ENCODE measurements at regions not wholly inside any gene's neighbourhood (a gene's known extent, or its start where the extent isn't known, plus 50 kb on each side); places are given as distances from the start of the nearest gene placed in this dataset.
A peak's percentile ranks its signal among the peaks of the same experiment; 100 is the strongest.

- H3K27me3 Mint-ChIP-seq, result peaks cover 3% of the 10 kb centered on the region
Observed at GRCh38 chr15:62779899-62780298, 262.6 kb upstream of the TPM1 start.

GRCh38 chr15:62781081-62781497, 261.5 kb upstream of the TPM1 start:
- Mint-ChIP-seq H3K36me3 (ENCODE audit: low read depth) (no peaks in the 10 kb centered on the region), H3K4me3 (no peak overlapping the region), H3K27ac (no peak overlapping the region), H3K4me1 (no peaks in the 10 kb centered on the region), H3K9me3 (no peaks in the 10 kb centered on the region), H3K27me3 (peaks cover 12% of the 10 kb centered on the region)
- no peak for ATAC-seq (replicated peaks)

More at GRCh38 chr15:62779899-62780298, 262.6 kb upstream of the TPM1 start:
- no peak overlapping the region for H3K4me3 Mint-ChIP-seq
- no peaks in the 10 kb centered on the region for H3K4me1 Mint-ChIP-seq
- no peak for ATAC-seq (replicated peaks)
- H3K9me3 Mint-ChIP-seq, result no peaks in the 10 kb centered on the region
- no peaks in the 10 kb centered on the region for H3K36me3 Mint-ChIP-seq (ENCODE audit: low read depth)
- H3K27ac Mint-ChIP-seq, result no peak overlapping the region

DNA sequence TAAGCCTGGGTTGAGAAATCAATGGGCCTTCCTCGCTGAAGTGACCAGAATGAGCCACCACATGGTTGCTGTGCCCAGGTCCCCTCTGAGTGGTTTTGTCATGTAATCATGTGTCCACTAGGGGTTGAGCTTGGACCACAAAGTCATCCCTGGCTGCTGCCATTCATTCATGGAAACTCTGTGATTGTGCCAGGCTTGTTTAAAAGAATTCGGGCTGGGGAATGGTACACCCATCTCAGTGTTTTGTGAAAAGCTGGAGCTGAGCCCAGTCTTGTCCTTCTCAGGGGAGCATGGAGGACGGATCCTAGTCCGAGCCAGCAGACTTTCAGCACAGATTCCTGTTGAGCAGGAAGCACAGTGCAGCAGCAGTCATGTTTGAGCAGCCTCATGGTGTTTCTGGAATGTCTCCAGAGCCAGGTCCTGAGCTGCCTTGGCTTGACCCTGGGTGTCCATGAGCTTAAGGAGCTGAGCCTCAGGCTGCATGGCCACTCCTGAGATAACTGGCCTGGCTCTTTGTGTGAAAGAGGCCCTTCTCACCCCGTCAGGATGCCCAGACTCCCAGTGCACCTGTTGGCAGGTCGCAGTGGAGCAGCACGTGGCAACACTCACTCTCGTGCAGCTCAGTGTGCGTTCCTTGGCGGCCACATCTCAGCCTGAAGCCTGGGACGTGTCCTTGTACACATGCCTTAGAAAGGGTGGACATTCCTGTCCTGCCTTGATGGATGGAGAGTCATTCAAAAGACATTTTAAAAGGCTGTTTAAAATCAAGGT, 260.3 kb upstream of the TPM1 start:
- peak; percentile 47 for ATAC-seq (replicated peaks)
- H3K4me1 Mint-ChIP-seq, result no peaks in the 10 kb centered on the region
- H3K27ac Mint-ChIP-seq, result no peak overlapping the region
- H3K4me3 Mint-ChIP-seq, result no peak overlapping the region
- no peaks in the 10 kb centered on the region for H3K36me3 Mint-ChIP-seq (ENCODE audit: low read depth)
- H3K9me3 Mint-ChIP-seq, result no peaks in the 10 kb centered on the region
- peaks cover 12% of the 10 kb centered on the region for H3K27me3 Mint-ChIP-seq

- ATAC-seq (replicated peaks), result no peak
- no peaks in the 10 kb centered on the region for H3K36me3 Mint-ChIP-seq (ENCODE audit: low read depth)
- H3K4me3 Mint-ChIP-seq, result no peak overlapping the region
- H3K27ac Mint-ChIP-seq, result no peak overlapping the region
- no peaks in the 10 kb centered on the region for H3K9me3 Mint-ChIP-seq
- H3K27me3 Mint-ChIP-seq, result peaks cover 12% of the 10 kb centered on the region
- no peaks in the 10 kb centered on the region for H3K4me1 Mint-ChIP-seq
Observed at GRCh38 chr15:62782896-62783295, 259.7 kb upstream of the TPM1 start.

GRCh38 chr15:62783303-62783957, 259.1 kb upstream of the TPM1 start:
- no peak for ATAC-seq (replicated peaks)
- Mint-ChIP-seq H3K27ac (no peak overlapping the region), H3K9me3 (no peaks in the 10 kb centered on the region), H3K27me3 (peaks cover 12% of the 10 kb centered on the region), H3K36me3 (ENCODE audit: low read depth) (no peaks in the 10 kb centered on the region), H3K4me3 (no peak overlapping the region), H3K4me1 (no peaks in the 10 kb centered on the region)

DNA sequence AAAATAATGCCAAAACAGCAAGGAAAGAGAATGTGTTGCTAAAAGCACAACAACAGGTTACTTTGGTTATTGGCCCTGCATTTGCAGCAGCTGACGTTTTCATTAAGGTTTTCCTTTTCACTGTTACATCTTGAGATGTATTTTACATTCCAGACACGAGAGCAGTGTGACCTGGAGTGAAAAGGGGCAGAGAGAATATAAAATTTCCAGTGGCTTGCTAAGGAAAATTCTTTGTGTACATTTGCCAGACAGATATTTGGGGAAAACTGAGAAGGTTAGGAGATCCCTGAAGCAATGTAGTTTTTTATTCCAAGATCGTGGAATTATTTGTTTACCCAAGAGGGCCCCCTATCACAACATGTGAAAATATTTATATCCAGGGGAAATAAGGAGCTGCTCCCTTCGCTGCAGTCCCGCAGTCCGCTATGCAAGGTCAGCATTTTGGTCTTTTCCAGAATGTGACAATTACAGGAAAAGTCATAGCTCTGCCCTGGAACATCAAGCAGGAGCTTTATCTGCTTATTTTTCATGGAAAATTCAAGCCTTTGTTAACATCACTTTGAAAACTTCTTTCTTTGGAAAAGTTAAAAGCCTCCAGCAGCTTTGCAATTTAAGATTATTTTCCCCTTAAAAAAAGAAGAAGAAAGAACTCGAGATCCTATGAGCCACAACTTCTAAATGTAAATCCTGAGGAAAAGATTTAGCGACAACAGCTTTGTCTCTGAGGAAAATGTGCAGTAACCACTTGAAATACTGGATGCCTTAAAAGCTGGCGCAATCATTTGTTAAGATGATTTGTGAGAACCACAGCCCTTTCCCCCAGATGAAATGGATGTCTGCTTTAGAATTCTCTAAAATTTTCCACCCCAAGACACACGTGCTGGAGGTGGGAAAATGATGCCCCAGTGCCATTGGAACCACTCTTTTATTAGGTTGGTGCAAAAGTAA, 256.4 kb upstream of the TPM1 start:
- Mint-ChIP-seq H3K9me3 (no peaks in the 10 kb centered on the region), H3K27ac (no peak overlapping the region), H3K36me3 (ENCODE audit: low read depth) (no peaks in the 10 kb centered on the region), H3K4me3 (no peak overlapping the region), H3K4me1 (no peaks in the 10 kb centered on the region), H3K27me3 (peaks cover 19% of the 10 kb centered on the region)
- ATAC-seq (replicated peaks), result no peak

- H3K4me1 Mint-ChIP-seq, result no peaks in the 10 kb centered on the region
- H3K9me3 Mint-ChIP-seq, result no peaks in the 10 kb centered on the region
- no peaks in the 10 kb centered on the region for H3K36me3 Mint-ChIP-seq (ENCODE audit: low read depth)
- peaks cover 16% of the 10 kb centered on the region for H3K27me3 Mint-ChIP-seq
- H3K4me3 Mint-ChIP-seq, result no peak overlapping the region
- no peak for ATAC-seq (replicated peaks)
- H3K27ac Mint-ChIP-seq, result no peak overlapping the region
Observed at GRCh38 chr15:62787401-62787800, 255.1 kb upstream of the TPM1 start.

DNA sequence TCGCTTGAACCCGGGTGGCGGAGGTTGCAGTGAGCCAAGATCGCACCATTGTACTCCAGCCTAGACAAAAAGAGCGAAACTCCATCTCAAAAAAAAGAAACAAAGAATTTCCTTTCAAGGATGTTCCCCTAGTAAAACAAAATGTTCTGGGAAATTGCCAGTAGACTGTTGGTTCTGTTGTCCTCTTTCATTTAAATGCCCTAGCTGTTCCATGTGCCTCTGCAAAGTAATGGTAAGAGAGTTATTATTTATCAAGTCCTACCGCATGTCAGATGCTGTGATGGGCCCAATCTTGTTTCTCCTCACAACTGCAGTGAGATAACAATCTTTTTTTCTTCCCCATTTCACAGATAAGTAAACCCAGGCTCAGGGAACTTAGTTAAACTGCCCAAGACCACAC, 254.3 kb upstream of the TPM1 start:
- no peak for ATAC-seq (replicated peaks)
- Mint-ChIP-seq H3K36me3 (ENCODE audit: low read depth) (no peaks in the 10 kb centered on the region), H3K9me3 (no peaks in the 10 kb centered on the region), H3K27ac (no peak overlapping the region), H3K4me3 (no peak overlapping the region), H3K27me3 (peaks cover 16% of the 10 kb centered on the region), H3K4me1 (no peaks in the 10 kb centered on the region)

DNA sequence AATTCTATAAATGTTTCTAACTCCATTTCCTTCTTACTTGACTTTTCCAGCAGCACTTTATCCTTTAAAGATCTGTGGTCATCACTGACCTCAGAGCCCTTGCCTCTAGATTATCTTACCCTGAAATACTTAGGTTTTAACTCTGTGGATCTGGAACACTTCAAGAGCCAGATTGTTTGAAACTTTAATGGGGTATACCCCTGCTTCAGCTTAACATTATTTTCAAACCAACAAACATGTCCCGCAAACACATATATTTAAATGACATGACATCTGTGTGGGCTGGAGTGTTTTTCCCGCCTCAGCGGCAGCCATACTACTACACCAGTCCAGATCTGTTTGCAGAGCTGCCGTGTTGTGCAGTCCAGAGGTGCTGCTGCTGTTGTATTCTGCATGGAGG, 252.0 kb upstream of the TPM1 start:
- no peak overlapping the region for H3K4me3 Mint-ChIP-seq
- ATAC-seq (replicated peaks), result no peak
- H3K36me3 Mint-ChIP-seq (ENCODE audit: low read depth), result no peaks in the 10 kb centered on the region
- H3K9me3 Mint-ChIP-seq, result no peaks in the 10 kb centered on the region
- H3K4me1 Mint-ChIP-seq, result no peaks in the 10 kb centered on the region
- peaks cover 24% of the 10 kb centered on the region for H3K27me3 Mint-ChIP-seq
- no peak overlapping the region for H3K27ac Mint-ChIP-seq

GRCh38 chr15:62791694-62792093, 250.9 kb upstream of the TPM1 start:
- Mint-ChIP-seq H3K4me3 (no peak overlapping the region), H3K27ac (no peak overlapping the region), H3K27me3 (peaks cover 22% of the 10 kb centered on the region), H3K9me3 (no peaks in the 10 kb centered on the region), H3K36me3 (ENCODE audit: low read depth) (no peaks in the 10 kb centered on the region), H3K4me1 (no peaks in the 10 kb centered on the region)
- ATAC-seq (replicated peaks), result no peak

DNA sequence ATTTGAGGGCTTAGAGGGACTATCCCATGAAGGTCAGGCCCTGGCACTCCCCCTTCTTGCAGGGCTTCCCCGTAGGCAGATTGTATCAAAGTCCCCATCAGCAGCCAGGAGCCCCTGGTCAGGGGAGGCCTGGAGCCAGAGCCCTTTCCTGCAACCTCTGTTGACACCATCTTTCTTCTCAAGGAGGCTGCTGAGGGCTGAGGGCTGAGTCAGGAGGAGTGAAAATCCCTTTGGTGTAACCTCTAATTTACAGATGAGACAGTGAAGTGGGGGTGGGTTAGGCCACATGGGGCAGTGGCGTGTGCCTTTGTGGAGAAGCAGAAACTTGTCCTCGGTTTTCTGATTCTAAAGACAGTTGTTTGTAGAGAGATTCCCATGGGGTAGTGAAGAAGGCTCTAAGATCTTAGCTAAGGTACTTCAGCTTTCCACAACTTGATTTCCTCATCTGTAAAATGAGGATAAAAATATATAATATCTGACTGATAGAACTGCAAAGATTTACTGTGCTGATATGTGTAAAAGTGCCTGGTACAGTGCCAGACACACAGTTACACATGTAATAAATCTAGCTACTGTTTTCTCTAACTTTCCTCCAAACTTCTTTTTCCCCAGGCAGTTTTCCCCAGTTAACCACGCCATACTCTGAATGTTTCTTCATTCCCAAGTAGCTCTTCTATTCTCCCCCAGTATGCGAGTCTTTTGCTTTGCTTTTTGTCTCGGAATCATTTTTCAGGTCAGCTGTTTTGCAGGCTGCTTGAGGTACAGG, 249.4 kb upstream of the TPM1 start:
- ATAC-seq (replicated peaks), result peak; percentile 23
- Mint-ChIP-seq H3K4me1 (no peaks in the 10 kb centered on the region), H3K4me3 (no peak overlapping the region), H3K27ac (no peak overlapping the region), H3K36me3 (ENCODE audit: low read depth) (no peaks in the 10 kb centered on the region), H3K9me3 (no peaks in the 10 kb centered on the region), H3K27me3 (peaks cover 22% of the 10 kb centered on the region)

- no peaks in the 10 kb centered on the region for H3K36me3 Mint-ChIP-seq (ENCODE audit: low read depth)
- peaks cover 22% of the 10 kb centered on the region for H3K27me3 Mint-ChIP-seq
- no peaks in the 10 kb centered on the region for H3K4me1 Mint-ChIP-seq
- no peak overlapping the region for H3K27ac Mint-ChIP-seq
- no peaks in the 10 kb centered on the region for H3K9me3 Mint-ChIP-seq
- ATAC-seq (replicated peaks), result no peak
- H3K4me3 Mint-ChIP-seq, result no peak overlapping the region
Observed at GRCh38 chr15:62793752-62794144, 248.8 kb upstream of the TPM1 start.

- ATAC-seq (replicated peaks), result no peak
- H3K27me3 Mint-ChIP-seq, result peaks cover 18% of the 10 kb centered on the region
Observed at GRCh38 chr15:62795171-62795570, 247.4 kb upstream of the TPM1 start.

More at GRCh38 chr15:62795171-62795570, 247.4 kb upstream of the TPM1 start:
- no peak overlapping the region for H3K4me3 Mint-ChIP-seq
- H3K36me3 Mint-ChIP-seq (ENCODE audit: low read depth), result no peaks in the 10 kb centered on the region
- peak overlapping the region; percentile 21 for H3K27ac Mint-ChIP-seq
- no peaks in the 10 kb centered on the region for H3K9me3 Mint-ChIP-seq
- no peaks in the 10 kb centered on the region for H3K4me1 Mint-ChIP-seq

Data from activated T-helper 17 cell treated with anti-CD3 and anti-CD28 coated beads, Interleukin-2, amount 50 U/mL, for 72 hours (primary cell).